ENCODE measurements at regions not wholly inside any gene's neighbourhood (a gene's known extent, or its start where the extent isn't known, plus 50 kb on each side); places are given as distances from the start of the nearest gene placed in this dataset.

DNA sequence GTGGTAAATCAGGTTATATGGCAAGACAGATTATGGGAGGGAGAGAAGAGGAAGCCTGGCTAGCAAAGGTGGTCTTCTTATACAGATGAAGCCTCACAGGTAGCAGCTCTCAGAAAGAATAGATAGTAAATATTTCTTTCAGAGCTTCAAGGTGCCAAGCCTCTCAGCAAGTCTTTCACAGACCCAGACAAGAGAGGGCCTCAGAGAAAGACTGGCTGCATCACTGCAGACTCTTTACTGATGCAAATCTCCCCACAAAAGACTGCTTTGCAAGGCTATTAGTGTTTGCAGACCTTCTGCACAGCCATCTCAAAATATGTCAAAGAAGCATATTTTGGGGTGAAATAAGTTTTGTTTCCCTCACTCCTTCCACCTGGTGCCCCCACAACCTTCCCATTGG lies 372.4 kb upstream of the RND3 start:
- ChIA-PET CTCF (interaction anchor here (0.8 kb wide), 1 partner anchor 975 kb away, joined by 3 read pairs; no protein-coding TSS in a partner anchor), POLR2A (no interaction called here)
- H3K9me3 ChIP-seq (ENCODE audit: control insufficient read depth, insufficient read depth, low read depth, low read length): no peaks in the 10 kb centered on the region
- no peak for TF ChIP-seq SP3 (tag by site-specific recombination; IDR thresholded peaks at IDR 0.05)
- no peak for TF ChIP-seq ZNF521 (tag by site-specific recombination; IDR thresholded peaks at IDR 0.05)
- no peak for TF ChIP-seq ZFP41 (tag by site-specific recombination; IDR thresholded peaks at IDR 0.05; ENCODE audit: borderline replicate concordance)
- TF ChIP-seq ZNF248 (tag by site-specific recombination; IDR thresholded peaks at IDR 0.05): no peak
- TF ChIP-seq ZNF473 (tag by site-specific recombination; IDR thresholded peaks at IDR 0.05): no peak
- TF ChIP-seq ZBTB17 (tag by site-specific recombination; IDR thresholded peaks at IDR 0.05): no peak
- TF ChIP-seq ZNF10 (tag by site-specific recombination; IDR thresholded peaks at IDR 0.05): no peak
- no peak for TF ChIP-seq ZNF391 (tag by site-specific recombination; IDR thresholded peaks at IDR 0.05; ENCODE audit: borderline replicate concordance, low read depth)
- no peak for TF ChIP-seq ZBTB20 (tag by site-specific recombination; IDR thresholded peaks at IDR 0.05)
- no peak for TF ChIP-seq ZBTB48 (tag by site-specific recombination; IDR thresholded peaks at IDR 0.05)
- TF ChIP-seq, protein P1, sequence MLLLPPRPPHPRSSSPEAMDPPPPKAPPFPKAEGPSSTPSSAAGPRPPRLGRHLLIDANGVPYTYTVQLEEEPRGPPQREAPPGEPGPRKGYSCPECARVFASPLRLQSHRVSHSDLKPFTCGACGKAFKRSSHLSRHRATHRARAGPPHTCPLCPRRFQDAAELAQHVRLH (tag by site-specific recombination; IDR thresholded peaks at IDR 0.05): no peak
- H3K36me3 ChIP-seq (ENCODE audit: control insufficient read depth in 2 of 2, insufficient read depth in 1 of 2, low read length in 2 of 2): no peaks in the 10 kb centered on the region
- no peaks in the 10 kb centered on the region for H3K4me1 ChIP-seq (ENCODE audit: control insufficient read depth, insufficient read depth, low read length)
- no peak overlapping the region for H3K4me3 ChIP-seq (ENCODE audit: low read depth, low read length)
- no peak overlapping the region for H3K27ac ChIP-seq (ENCODE audit: extremely low read depth, low read depth, low read length)

DNA sequence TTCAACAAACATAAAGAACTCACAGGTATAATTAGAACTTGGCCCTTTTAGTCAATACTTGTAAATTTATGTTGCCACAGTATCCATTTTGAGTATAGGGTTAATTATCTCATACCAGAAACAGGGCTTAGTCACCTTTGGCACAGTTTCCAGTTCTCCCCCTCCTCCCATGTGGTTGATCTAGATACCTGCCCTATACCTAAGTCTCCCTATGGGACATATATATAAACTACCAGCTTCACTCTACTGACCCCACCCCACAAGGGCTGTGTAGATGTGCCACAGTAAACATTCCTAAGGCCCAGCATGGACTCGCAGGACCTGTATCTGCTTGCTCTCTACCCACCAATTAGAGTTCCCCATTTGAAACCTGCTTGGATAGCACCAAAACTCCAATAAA lies 371.7 kb upstream of the RND3 start:
- H3K27ac ChIP-seq (ENCODE audit: extremely low read depth, low read depth, low read length): no peak overlapping the region
- ChIA-PET CTCF (no interaction called here), POLR2A (no interaction called here)
- no peaks in the 10 kb centered on the region for H3K4me1 ChIP-seq (ENCODE audit: control insufficient read depth, insufficient read depth, low read length)
- no peaks in the 10 kb centered on the region for H3K36me3 ChIP-seq (ENCODE audit: control insufficient read depth in 2 of 2, insufficient read depth in 1 of 2, low read length in 2 of 2)
- H3K9me3 ChIP-seq (ENCODE audit: control insufficient read depth, insufficient read depth, low read depth, low read length): no peaks in the 10 kb centered on the region
- TF ChIP-seq ZNF350 (tag by site-specific recombination; IDR thresholded peaks at IDR 0.05) (no peak), ZNF777 (tag by site-specific recombination; IDR thresholded peaks at IDR 0.05; ENCODE audit: borderline replicate concordance) (no peak), ZNF514 (tag by site-specific recombination; IDR thresholded peaks at IDR 0.05) (no peak), ZNF529 (tag by site-specific recombination; IDR thresholded peaks at IDR 0.05; ENCODE audit: insufficient replicate concordance) (no peak), MEIS1 (CRISPR knock-in tag; IDR thresholded peaks at IDR 0.05; ENCODE audit: borderline replicate concordance) (no peak), ZSCAN16 (tag by site-specific recombination; IDR thresholded peaks at IDR 0.05) (no peak), ZNF324 (tag by site-specific recombination; IDR thresholded peaks at IDR 0.05) (no peak), ZNF621 (tag by site-specific recombination; IDR thresholded peaks at IDR 0.05) (no peak)
- no peak overlapping the region for H3K4me3 ChIP-seq (ENCODE audit: low read depth, low read length)

DNA sequence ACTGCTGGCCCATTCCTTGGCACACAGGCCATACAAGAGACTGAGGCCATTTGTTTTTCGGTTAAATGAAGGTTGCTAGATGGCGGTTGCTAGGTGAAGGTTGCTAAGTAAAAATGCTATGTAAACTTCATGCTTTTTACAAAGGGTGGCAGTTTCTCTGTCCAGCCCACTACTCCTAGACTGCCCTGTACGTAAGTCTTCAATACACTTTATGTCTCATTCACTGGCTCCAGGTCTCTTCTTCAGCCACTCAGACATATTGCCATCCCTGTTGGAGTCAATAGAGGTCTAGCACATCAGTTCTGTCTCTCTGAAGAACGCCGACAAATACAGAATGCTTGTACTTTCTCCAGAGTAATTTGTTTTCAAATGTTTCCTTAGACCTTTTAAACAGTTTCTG lies 370.9 kb upstream of the RND3 start:
- Histone ChIP-seq H3K9me3 (ENCODE audit: control insufficient read depth, insufficient read depth, low read depth, low read length) (no peaks in the 10 kb centered on the region), H3K4me1 (ENCODE audit: control insufficient read depth, insufficient read depth, low read length) (no peaks in the 10 kb centered on the region), H3K36me3 (ENCODE audit: control insufficient read depth in 2 of 2, insufficient read depth in 1 of 2, low read length in 2 of 2) (no peaks in the 10 kb centered on the region), H3K4me3 (ENCODE audit: low read depth, low read length) (no peak overlapping the region), H3K27ac (ENCODE audit: extremely low read depth, low read depth, low read length) (no peak overlapping the region)
- ChIA-PET CTCF (no interaction called here), POLR2A (no interaction called here)
- TF ChIP-seq SCRT1 (tag by site-specific recombination; IDR thresholded peaks at IDR 0.05; ENCODE audit: borderline replicate concordance) (no peak), ZNF10 (tag by site-specific recombination; IDR thresholded peaks at IDR 0.05) (no peak), PRDM10 (tag by site-specific recombination; IDR thresholded peaks at IDR 0.05) (no peak), ZBTB8A (tag by site-specific recombination; IDR thresholded peaks at IDR 0.05) (no peak), PRDM6 (tag by site-specific recombination; IDR thresholded peaks at IDR 0.05) (no peak), ZNF610 (tag by site-specific recombination; IDR thresholded peaks at IDR 0.05; ENCODE audit: borderline replicate concordance) (no peak)
- TF ChIP-seq, protein P2, sequence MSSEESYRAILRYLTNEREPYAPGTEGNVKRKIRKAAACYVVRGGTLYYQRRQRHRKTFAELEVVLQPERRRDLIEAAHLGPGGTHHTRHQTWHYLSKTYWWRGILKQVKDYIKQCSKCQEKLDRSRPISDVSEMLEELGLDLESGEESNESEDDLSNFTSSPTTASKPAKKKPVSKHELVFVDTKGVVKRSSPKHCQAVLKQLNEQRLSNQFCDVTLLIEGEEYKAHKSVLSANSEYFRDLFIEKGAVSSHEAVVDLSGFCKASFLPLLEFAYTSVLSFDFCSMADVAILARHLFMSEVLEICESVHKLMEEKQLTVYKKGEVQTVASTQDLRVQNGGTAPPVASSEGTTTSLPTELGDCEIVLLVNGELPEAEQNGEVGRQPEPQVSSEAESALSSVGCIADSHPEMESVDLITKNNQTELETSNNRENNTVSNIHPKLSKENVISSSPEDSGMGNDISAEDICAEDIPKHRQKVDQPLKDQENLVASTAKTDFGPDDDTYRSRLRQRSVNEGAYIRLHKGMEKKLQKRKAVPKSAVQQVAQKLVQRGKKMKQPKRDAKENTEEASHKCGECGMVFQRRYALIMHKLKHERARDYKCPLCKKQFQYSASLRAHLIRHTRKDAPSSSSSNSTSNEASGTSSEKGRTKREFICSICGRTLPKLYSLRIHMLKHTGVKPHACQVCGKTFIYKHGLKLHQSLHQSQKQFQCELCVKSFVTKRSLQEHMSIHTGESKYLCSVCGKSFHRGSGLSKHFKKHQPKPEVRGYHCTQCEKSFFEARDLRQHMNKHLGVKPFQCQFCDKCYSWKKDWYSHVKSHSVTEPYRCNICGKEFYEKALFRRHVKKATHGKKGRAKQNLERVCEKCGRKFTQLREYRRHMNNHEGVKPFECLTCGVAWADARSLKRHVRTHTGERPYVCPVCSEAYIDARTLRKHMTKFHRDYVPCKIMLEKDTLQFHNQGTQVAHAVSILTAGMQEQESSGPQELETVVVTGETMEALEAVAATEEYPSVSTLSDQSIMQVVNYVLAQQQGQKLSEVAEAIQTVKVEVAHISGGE (tag by site-specific recombination; conservative IDR thresholded peaks at IDR 0.05; ENCODE audit: low read depth): no peak

Data from HEK293 (cell line).